HG02588 (cell line): ENCODE measurements at regions not wholly inside any gene's neighbourhood (a gene's known extent, or its start where the extent isn't known, plus 50 kb on each side); places are given as distances from the start of the nearest gene placed in this dataset.

Experiments
- ATAC-seq: cut with Tn5 transposase; IDR thresholded peaks from one replicate; pipeline ENCODE4 v1.9.1; 2021; ENCODE audit warnings: mild to moderate bottlenecking, moderate library complexity; ENCODE audit not compliant: unreplicated experiment

DNA sequence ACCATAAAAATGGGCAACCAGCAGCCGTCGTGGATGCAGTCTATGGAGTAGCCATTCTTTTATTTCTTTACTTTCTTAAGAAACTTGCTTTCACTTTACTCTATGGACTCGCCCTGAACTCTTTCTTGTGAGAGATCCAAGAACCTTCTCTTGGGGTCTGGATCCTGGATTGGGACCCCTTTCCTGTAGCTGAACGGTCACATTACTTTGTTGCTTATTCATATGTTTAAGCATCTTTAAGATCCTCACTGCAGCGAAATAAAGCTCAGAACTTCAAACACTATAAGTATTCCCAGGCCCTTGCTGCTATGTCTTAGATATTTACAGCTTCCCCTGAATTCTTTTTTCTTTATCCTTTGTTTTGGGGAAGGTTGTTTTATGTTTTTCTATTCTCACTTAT, 187.8 kb upstream of the DDI1 start:
- no peak for ATAC-seq

GRCh38 chr11:103849366-103849765, 187.1 kb upstream of the DDI1 start:
- no peak for ATAC-seq

DNA sequence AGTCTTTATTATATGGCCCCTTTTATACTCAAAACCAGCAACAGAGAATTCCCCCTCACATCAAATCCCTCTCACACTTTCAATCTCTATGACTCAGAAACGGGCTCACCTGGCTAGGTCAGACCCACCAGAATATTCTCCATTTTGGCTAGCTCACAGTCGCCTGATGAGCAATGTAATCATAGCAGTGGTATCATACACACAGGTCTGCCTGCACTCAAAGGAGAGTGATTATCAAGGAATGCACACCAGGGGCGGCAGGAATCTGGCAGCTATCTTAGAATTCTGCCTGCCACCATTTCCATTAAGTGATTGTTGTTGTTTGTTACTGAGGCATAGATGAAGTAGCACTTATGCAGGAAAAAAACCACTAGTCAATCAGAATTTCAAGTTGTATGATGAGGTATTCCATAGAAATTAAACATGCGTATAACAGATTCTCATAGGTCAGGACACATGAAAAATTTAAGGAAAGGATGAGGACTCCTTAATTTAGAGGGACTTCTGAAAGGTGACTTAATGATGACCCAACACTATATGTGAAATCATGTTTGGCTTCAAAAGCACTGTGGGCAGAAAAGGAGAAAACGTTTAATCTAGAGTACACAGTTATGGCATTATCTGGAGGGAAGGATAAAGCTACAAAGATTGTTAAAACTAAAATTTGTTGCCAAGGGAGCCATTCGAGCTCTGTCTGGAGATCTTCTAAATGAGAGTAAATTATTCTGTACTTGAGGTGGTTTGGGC, 185.8 kb upstream of the DDI1 start:
- ATAC-seq = no peak

- ATAC-seq = no peak
Observed at GRCh38 chr11:103851166-103851651, 185.2 kb upstream of the DDI1 start.
